ENCODE measurements at regions not wholly inside any gene's neighbourhood (a gene's known extent, or its start where the extent isn't known, plus 50 kb on each side); places are given as distances from the start of the nearest gene placed in this dataset.

- no peaks in the 10 kb centered on the region for H3K4me1 ChIP-seq
- no peaks in the 10 kb centered on the region for H3K9me3 ChIP-seq
- DNase-seq: no peak
- no peak overlapping the region for H3K4me3 ChIP-seq
- no peaks in the 10 kb centered on the region for H3K36me3 ChIP-seq
- H3K27me3 ChIP-seq: no peaks in the 10 kb centered on the region
- 46 to 60% methylated on average over 1 to 5 of the region's 5 CpGs for WGBS, 2 donors (ENCODE audit: low coverage in 1 of 2)
- in situ Hi-C loops (cut with MboI; ENCODE audit: low pct_ligation_motif_present in 1 of 4, low pct_unique_long_range_greater_than_20kb in 1 of 4, low sequenced_read_pairs in 3 of 4): no loop called here
- H3K27ac ChIP-seq: no peak overlapping the region
- TF ChIP-seq POLR2A (IDR thresholded peaks at IDR 0.05) (no peak), CTCF (IDR thresholded peaks at IDR 0.05) (no peak), POLR2AphosphoS5 (IDR thresholded peaks at IDR 0.05) (no peak), EP300 (IDR thresholded peaks at IDR 0.05; ENCODE audit: low read depth) (no peak)
- intact Hi-C loops (cut with DNase I; ENCODE audit: low total_unique reads): loop anchor here (5.0 kb wide), 1 partner anchor 1233 kb away; no protein-coding TSS in a partner anchor
Observed at GRCh38 chrX:140360284-140360683, 144.6 kb downstream of the SOX3 start.

- intact Hi-C loops (cut with DNase I; ENCODE audit: low total_unique reads): no loop called here
- TF ChIP-seq EP300 (IDR thresholded peaks at IDR 0.05; ENCODE audit: low read depth) (no peak), POLR2A (IDR thresholded peaks at IDR 0.05) (no peak), CTCF (IDR thresholded peaks at IDR 0.05) (no peak), POLR2AphosphoS5 (IDR thresholded peaks at IDR 0.05) (no peak)
- no peak for DNase-seq
- Histone ChIP-seq H3K36me3 (no peaks in the 10 kb centered on the region), H3K9me3 (no peaks in the 10 kb centered on the region), H3K27me3 (no peaks in the 10 kb centered on the region), H3K27ac (no peak overlapping the region), H3K4me3 (no peak overlapping the region), H3K4me1 (no peaks in the 10 kb centered on the region)
- 79% methylated on average over 9 of the region's 9 CpGs; no CpG with 5 or more reads in 1 of the 2 donors for WGBS, 2 donors (ENCODE audit: low coverage in 1 of 2)
- in situ Hi-C loops (cut with MboI; ENCODE audit: low pct_ligation_motif_present in 1 of 4, low pct_unique_long_range_greater_than_20kb in 1 of 4, low sequenced_read_pairs in 3 of 4): no loop called here
Observed at GRCh38 chrX:140355922-140356321, 148.9 kb downstream of the SOX3 start.

- WGBS, 2 donors (ENCODE audit: low coverage in 1 of 2): 58 to 78% methylated on average over 4 to 6 of the region's 6 CpGs
- H3K27me3 ChIP-seq: no peaks in the 10 kb centered on the region
Observed at GRCh38 chrX:140355429-140355828, 149.4 kb downstream of the SOX3 start.

GRCh38 chrX:140354431-140355120 lies 150.3 kb downstream of the SOX3 start:
- H3K4me1 ChIP-seq: no peaks in the 10 kb centered on the region
- DNase-seq: no peak
- no peak overlapping the region for H3K4me3 ChIP-seq
- intact Hi-C loops (cut with DNase I; ENCODE audit: low total_unique reads) (no loop called here), in situ Hi-C loops (cut with MboI; ENCODE audit: low pct_ligation_motif_present in 1 of 4, low pct_unique_long_range_greater_than_20kb in 1 of 4, low sequenced_read_pairs in 3 of 4) (no loop called here)
- H3K27ac ChIP-seq: no peak overlapping the region
- no peaks in the 10 kb centered on the region for H3K9me3 ChIP-seq
- H3K27me3 ChIP-seq: no peaks in the 10 kb centered on the region
- 40% methylated on average over 3 of the region's 3 CpGs; no CpG with 5 or more reads in 1 of the 2 donors for WGBS, 2 donors (ENCODE audit: low coverage in 1 of 2)
- no peaks in the 10 kb centered on the region for H3K36me3 ChIP-seq
- TF ChIP-seq POLR2A (IDR thresholded peaks at IDR 0.05) (no peak), CTCF (IDR thresholded peaks at IDR 0.05) (no peak), POLR2AphosphoS5 (IDR thresholded peaks at IDR 0.05) (no peak), EP300 (IDR thresholded peaks at IDR 0.05; ENCODE audit: low read depth) (no peak)

More at GRCh38 chrX:140355429-140355828, 149.4 kb downstream of the SOX3 start:
- intact Hi-C loops (cut with DNase I; ENCODE audit: low total_unique reads) (no loop called here), in situ Hi-C loops (cut with MboI; ENCODE audit: low pct_ligation_motif_present in 1 of 4, low pct_unique_long_range_greater_than_20kb in 1 of 4, low sequenced_read_pairs in 3 of 4) (no loop called here)
- Histone ChIP-seq H3K36me3 (no peaks in the 10 kb centered on the region), H3K27ac (no peak overlapping the region), H3K9me3 (no peaks in the 10 kb centered on the region), H3K4me3 (no peak overlapping the region), H3K4me1 (no peaks in the 10 kb centered on the region)
- TF ChIP-seq POLR2AphosphoS5 (IDR thresholded peaks at IDR 0.05) (no peak), CTCF (IDR thresholded peaks at IDR 0.05) (no peak), EP300 (IDR thresholded peaks at IDR 0.05; ENCODE audit: low read depth) (no peak)
- no peak for DNase-seq

Measured in transverse colon (tissue), 4 donors.